ENCODE measurements at regions not wholly inside any gene's neighbourhood (a gene's known extent, or its start where the extent isn't known, plus 50 kb on each side); places are given as distances from the start of the nearest gene placed in this dataset.

- TF ChIP-seq MGA (IDR thresholded peaks at IDR 0.05) (no peak), NONO (IDR thresholded peaks at IDR 0.05; ENCODE audit: low read depth in 2 of 2, low read length in 1 of 2) (no peak), BCL6 (CRISPR knock-in tag; IDR thresholded peaks at IDR 0.05) (no peak), ID3 (CRISPR knock-in tag; IDR thresholded peaks at IDR 0.05) (no peak), ID3 (tag; IDR thresholded peaks at IDR 0.05) (no peak), RBM25 (IDR thresholded peaks at IDR 0.05; ENCODE audit: low read depth, low read length, severe bottlenecking) (no peak), ZNF253 (CRISPR knock-in tag; conservative IDR thresholded peaks at IDR 0.05) (no peak), MXD1 (CRISPR knock-in tag; IDR thresholded peaks at IDR 0.05; ENCODE audit: borderline replicate concordance, poor library complexity, severe bottlenecking) (no peak)
These were observed 764.4 kb downstream of the LIG4 start (continued) for GRCh38 chr13:107450931-107451330.

Measured in K562 (cell line).